ENCODE measurements at regions not wholly inside any gene's neighbourhood (a gene's known extent, or its start where the extent isn't known, plus 50 kb on each side); places are given as distances from the start of the nearest gene placed in this dataset.

GRCh38 chr12:44947163-44947562, 71.0 kb upstream of the NELL2 start:
- no peak for TF ChIP-seq CTCF (IDR thresholded peaks at IDR 0.05)
- no peak for TF ChIP-seq POLR2A (IDR thresholded peaks at IDR 0.05)

Data from stomach (tissue), 4 donors.